Keratinocyte (primary cell): ENCODE measurements at regions not wholly inside any gene's neighbourhood (a gene's known extent, or its start where the extent isn't known, plus 50 kb on each side); places are given as distances from the start of the nearest gene placed in this dataset.

Experiments
- CTCF ChIP-seq, 3 experiments: IDR thresholded peaks in 1 of 3; conservative IDR thresholded peaks in 1 of 3; optimal IDR thresholded peaks in 1 of 3; 2 replicates in 2 of 3; 3 replicates in 1 of 3; pipeline versions ENCODE3 to v1.5.1; 2011; ENCODE audit warnings: low read length in 3 of 3, mild to moderate bottlenecking in 3 of 3, moderate library complexity in 2 of 3, control low read depth in 1 of 3, inconsistent platforms in 1 of 3; ENCODE audit not compliant: insufficient read depth in 2 of 3; ENCODE audit errors: extremely low read depth in 1 of 3
- EZH2 ChIP-seq: IDR thresholded peaks from one replicate; pipeline ENCODE4 v1.6.1; 2012; ENCODE audit warnings: inconsistent platforms, mild to moderate bottlenecking, low read length, moderate library complexity

GRCh38 chr6:14246876-14247275 lies 129.3 kb downstream of the CD83 start:
- no peak for TF ChIP-seq EZH2
- TF ChIP-seq CTCF (optimal IDR thresholded peaks at IDR 0.05 in 1 of 3, IDR thresholded peaks at IDR 0.05 in 1 of 3, conservative IDR thresholded peaks at IDR 0.05 in 1 of 3; ENCODE audit: extremely low read depth in 1 of 3, insufficient read depth in 2 of 3, low read length in 3 of 3) = no peak
